HG02642 (cell line): ENCODE measurements at regions not wholly inside any gene's neighbourhood (a gene's known extent, or its start where the extent isn't known, plus 50 kb on each side); places are given as distances from the start of the nearest gene placed in this dataset.

Experiments used
- ATAC-seq: cut with Tn5 transposase; IDR thresholded peaks from one replicate; pipeline ENCODE4 v1.9.1; 2021; ENCODE audit warnings: mild to moderate bottlenecking; ENCODE audit not compliant: unreplicated experiment, poor library complexity

- ATAC-seq: no peak
Observed at GRCh38 chr7:26034391-26034790, 117.6 kb upstream of the NFE2L3 start.

GRCh38 chr7:26035552-26035951, 116.4 kb upstream of the NFE2L3 start:
- no peak for ATAC-seq

- no peak for ATAC-seq
Observed at GRCh38 chr7:26036092-26036491, 115.9 kb upstream of the NFE2L3 start.

GRCh38 chr7:26038201-26038990, 113.6 kb upstream of the NFE2L3 start:
- no peak for ATAC-seq

- no peak for ATAC-seq
Observed at GRCh38 chr7:26040085-26040484, 111.9 kb upstream of the NFE2L3 start.

GRCh38 chr7:26042237-26042636, 109.8 kb upstream of the NFE2L3 start:
- ATAC-seq: no peak

- no peak for ATAC-seq
Observed at GRCh38 chr7:26043801-26044200, 108.2 kb upstream of the NFE2L3 start.

GRCh38 chr7:26044320-26044719, 107.7 kb upstream of the NFE2L3 start:
- ATAC-seq: no peak

GRCh38 chr7:26046150-26046549, 105.8 kb upstream of the NFE2L3 start:
- ATAC-seq: no peak

GRCh38 chr7:26046878-26047277, 105.1 kb upstream of the NFE2L3 start:
- no peak for ATAC-seq

GRCh38 chr7:26048663-26049062, 103.3 kb upstream of the NFE2L3 start:
- no peak for ATAC-seq

- no peak for ATAC-seq
Observed at GRCh38 chr7:26049081-26049480, 102.9 kb upstream of the NFE2L3 start.

- ATAC-seq: no peak
Observed at GRCh38 chr7:26051021-26051420, 101.0 kb upstream of the NFE2L3 start.

GRCh38 chr7:26052706-26053105, 99.3 kb upstream of the NFE2L3 start:
- ATAC-seq: no peak

- no peak for ATAC-seq
Observed at GRCh38 chr7:26054386-26054785, 97.6 kb upstream of the NFE2L3 start.

- ATAC-seq: no peak
Observed at GRCh38 chr7:26055241-26055640, 96.8 kb upstream of the NFE2L3 start.

- ATAC-seq: no peak
Observed at GRCh38 chr7:26060733-26061677, 91.0 kb upstream of the NFE2L3 start.

- no peak for ATAC-seq
Observed at GRCh38 chr7:26061678-26062603, 90.1 kb upstream of the NFE2L3 start.

- ATAC-seq: no peak
Observed at GRCh38 chr7:26065652-26066051, 86.3 kb upstream of the NFE2L3 start.

GRCh38 chr7:26066736-26067135, 85.3 kb upstream of the NFE2L3 start:
- ATAC-seq: no peak
